Tibial nerve (tissue), 4 donors: ENCODE measurements at regions not wholly inside any gene's neighbourhood (a gene's known extent, or its start where the extent isn't known, plus 50 kb on each side); places are given as distances from the start of the nearest gene placed in this dataset.

Experiments
- DNase-seq, 2 donors: peaks; one replicate each; pipeline ENCODE4 v3.0.0-alpha.2; 2019; ENCODE audit warnings: low spot score in 2 of 2
- H3K27ac ChIP-seq, 4 donors: fragments of 200-600 bp; sonication (generic) in 3 of 4; one replicate each; pipeline ENCODE4 v1.5.1; 2017 to 2019; ENCODE audit warnings: mild to moderate bottlenecking in 1 of 4
- H3K27me3 ChIP-seq, 2 donors: fragments of 200-600 bp; sonication (generic) in 1 of 2; one replicate each; pipeline versions ENCODE4 v1.5.1 to v1.6.0; 2017 to 2019
- H3K36me3 ChIP-seq, 3 donors: fragments of 200-600 bp; sonication (generic); one replicate each; pipeline ENCODE4 v1.5.1; 2018 to 2019
- H3K4me1 ChIP-seq, 4 donors: fragments of 200-600 bp; sonication (generic) in 3 of 4; one replicate each; pipeline ENCODE4 v1.5.1; 2017 to 2019
- H3K4me3 ChIP-seq, 4 donors: fragments of 200-600 bp; sonication (generic) in 3 of 4; one replicate each; pipeline ENCODE4 v1.5.1; 2017 to 2019; ENCODE audit warnings: mild to moderate bottlenecking in 1 of 4, moderate library complexity in 1 of 4
- H3K9me3 ChIP-seq, 4 donors: fragments of 200-600 bp; sonication (generic) in 3 of 4; one replicate each; pipeline ENCODE4 v1.5.1; 2017 to 2019
- EP300 ChIP-seq, 2 donors: sonication (generic); formaldehyde crosslinking; IDR thresholded peaks; one replicate each; pipeline ENCODE4 v1.6.1; 2017; ENCODE audit warnings: antibody characterized with exemption in 2 of 2, mild to moderate bottlenecking in 1 of 2
- POLR2A ChIP-seq, 2 donors: fragments of 450-650 bp; IDR thresholded peaks; one replicate each; pipeline ENCODE4 v1.6.1; 2017; ENCODE audit warnings: antibody characterized with exemption in 2 of 2, mild to moderate bottlenecking in 2 of 2, moderate library complexity in 2 of 2
- WGBS, 2 donors: methylation state at CpG; one replicate each; pipeline ENCODE4 v1.1.5; 2018; 5-methylcytosine and 5-hydroxymethylcytosine counted together
- TF ChIP-seq, protein P1 (sequence below), 5 experiments: fragments of 200-600 bp in 3 of 5; fragments of 450-650 bp in 2 of 5; sonication (generic) in 3 of 5; IDR thresholded peaks; one replicate each; pipeline ENCODE4 v1.5.1; 2016 to 2019; ENCODE audit warnings: antibody characterized with exemption in 5 of 5, mild to moderate bottlenecking in 3 of 5, moderate library complexity in 2 of 5

GRCh38 chr2:173749315-173749714 lies 215.9 kb downstream of the SP3 start:
- H3K4me3 ChIP-seq, result no peak overlapping the region
- no peaks in the 10 kb centered on the region for H3K9me3 ChIP-seq
- TF ChIP-seq, protein P1, sequence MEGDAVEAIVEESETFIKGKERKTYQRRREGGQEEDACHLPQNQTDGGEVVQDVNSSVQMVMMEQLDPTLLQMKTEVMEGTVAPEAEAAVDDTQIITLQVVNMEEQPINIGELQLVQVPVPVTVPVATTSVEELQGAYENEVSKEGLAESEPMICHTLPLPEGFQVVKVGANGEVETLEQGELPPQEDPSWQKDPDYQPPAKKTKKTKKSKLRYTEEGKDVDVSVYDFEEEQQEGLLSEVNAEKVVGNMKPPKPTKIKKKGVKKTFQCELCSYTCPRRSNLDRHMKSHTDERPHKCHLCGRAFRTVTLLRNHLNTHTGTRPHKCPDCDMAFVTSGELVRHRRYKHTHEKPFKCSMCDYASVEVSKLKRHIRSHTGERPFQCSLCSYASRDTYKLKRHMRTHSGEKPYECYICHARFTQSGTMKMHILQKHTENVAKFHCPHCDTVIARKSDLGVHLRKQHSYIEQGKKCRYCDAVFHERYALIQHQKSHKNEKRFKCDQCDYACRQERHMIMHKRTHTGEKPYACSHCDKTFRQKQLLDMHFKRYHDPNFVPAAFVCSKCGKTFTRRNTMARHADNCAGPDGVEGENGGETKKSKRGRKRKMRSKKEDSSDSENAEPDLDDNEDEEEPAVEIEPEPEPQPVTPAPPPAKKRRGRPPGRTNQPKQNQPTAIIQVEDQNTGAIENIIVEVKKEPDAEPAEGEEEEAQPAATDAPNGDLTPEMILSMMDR (IDR thresholded peaks at IDR 0.05), result no peak
- no peak for TF ChIP-seq EP300 (IDR thresholded peaks at IDR 0.05)
- TF ChIP-seq POLR2A (IDR thresholded peaks at IDR 0.05), result no peak
- WGBS, 2 donors, result 41 to 45% methylated on average over 2 of the region's 2 CpGs
- peaks cover 0 to 10% (median 0%) of the 10 kb centered on the region in 4 donors for H3K4me1 ChIP-seq
- no peak overlapping the region for H3K27ac ChIP-seq
- peaks cover 0 to 5% of the 10 kb centered on the region in 2 donors for H3K27me3 ChIP-seq
- no peak for DNase-seq
- no peaks in the 10 kb centered on the region for H3K36me3 ChIP-seq

GRCh38 chr2:173750353-173750801 lies 214.8 kb downstream of the SP3 start:
- TF ChIP-seq, protein P1 (IDR thresholded peaks at IDR 0.05), result no peak
- TF ChIP-seq EP300 (IDR thresholded peaks at IDR 0.05) (no peak), POLR2A (IDR thresholded peaks at IDR 0.05) (no peak)
- Histone ChIP-seq H3K4me1 (peaks cover 0 to 10% (median 0%) of the 10 kb centered on the region in 4 donors), H3K27me3 (peaks cover 0 to 5% of the 10 kb centered on the region in 2 donors), H3K27ac (no peak overlapping the region), H3K36me3 (no peaks in the 10 kb centered on the region), H3K4me3 (no peak overlapping the region), H3K9me3 (no peaks in the 10 kb centered on the region)
- DNase-seq, result no peak
- 27 to 33% methylated on average over 7 of the region's 7 CpGs for WGBS, 2 donors

GRCh38 chr2:173750831-173751230 lies 214.3 kb downstream of the SP3 start:
- Histone ChIP-seq H3K9me3 (no peaks in the 10 kb centered on the region), H3K4me1 (peaks cover 0 to 10% (median 0%) of the 10 kb centered on the region in 4 donors), H3K27me3 (peaks cover 0 to 5% of the 10 kb centered on the region in 2 donors), H3K27ac (no peak overlapping the region), H3K4me3 (no peak overlapping the region), H3K36me3 (no peaks in the 10 kb centered on the region)
- no peak for DNase-seq
- TF ChIP-seq EP300 (IDR thresholded peaks at IDR 0.05), result no peak
- no peak for TF ChIP-seq POLR2A (IDR thresholded peaks at IDR 0.05)
- TF ChIP-seq, protein P1 (IDR thresholded peaks at IDR 0.05), result no peak
- WGBS, 2 donors, result 71 to 81% methylated on average over 4 of the region's 4 CpGs

DNA sequence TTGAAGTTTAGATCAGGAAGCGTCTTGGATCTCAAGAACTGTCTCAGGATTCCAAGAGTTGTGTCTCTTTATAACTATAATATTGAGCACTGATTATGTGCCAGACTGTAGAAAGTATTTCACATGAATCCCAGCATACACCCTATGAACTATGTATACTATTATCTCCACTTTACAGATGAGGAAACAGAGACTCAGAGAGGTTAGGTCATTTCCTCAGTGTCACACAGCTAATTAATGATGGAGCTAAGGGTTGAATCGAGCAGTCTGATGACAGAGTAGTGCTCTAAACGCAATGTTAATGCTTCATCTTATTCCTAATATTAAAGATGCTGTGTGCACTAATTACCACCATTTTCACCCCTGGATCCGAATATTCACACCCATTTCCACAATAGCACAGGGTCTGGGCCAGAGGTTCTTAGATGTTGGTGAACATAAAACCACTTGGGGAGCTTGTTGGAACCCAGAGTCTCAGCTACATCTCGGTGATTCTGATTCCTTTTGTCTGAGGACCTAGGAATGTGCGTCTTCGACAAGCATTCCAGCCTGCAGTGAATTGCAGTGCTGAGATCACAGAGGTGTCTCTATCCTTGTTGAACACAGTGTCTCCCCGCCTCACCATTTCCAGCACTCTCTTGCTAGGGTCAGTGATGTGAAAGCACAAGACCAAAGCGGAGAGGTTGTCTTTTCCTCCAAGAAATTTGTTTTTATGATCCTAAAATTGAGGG lies 213.8 kb downstream of the SP3 start:
- no peaks in the 10 kb centered on the region for H3K9me3 ChIP-seq
- no peak for DNase-seq
- no peak overlapping the region for H3K27ac ChIP-seq
- TF ChIP-seq, protein P1 (IDR thresholded peaks at IDR 0.05), result no peak
- TF ChIP-seq POLR2A (IDR thresholded peaks at IDR 0.05) (no peak), EP300 (IDR thresholded peaks at IDR 0.05) (no peak)
- 83 to 85% methylated on average over 9 of the region's 9 CpGs for WGBS, 2 donors
- no peak overlapping the region for H3K4me3 ChIP-seq
- peaks cover 0 to 5% of the 10 kb centered on the region in 2 donors for H3K27me3 ChIP-seq
- peaks cover 0 to 10% (median 0%) of the 10 kb centered on the region in 4 donors for H3K4me1 ChIP-seq
- no peaks in the 10 kb centered on the region for H3K36me3 ChIP-seq

- WGBS, 2 donors, result 34 to 39% methylated on average over 1 of the region's 1 CpG
Observed at GRCh38 chr2:173752152-173752551, 213.0 kb downstream of the SP3 start.

More at GRCh38 chr2:173752152-173752551, 213.0 kb downstream of the SP3 start:
- Histone ChIP-seq H3K4me1 (peaks cover 0 to 10% (median 0%) of the 10 kb centered on the region in 4 donors), H3K27ac (no peak overlapping the region), H3K4me3 (no peak overlapping the region), H3K36me3 (no peaks in the 10 kb centered on the region), H3K27me3 (peaks cover 0 to 5% of the 10 kb centered on the region in 2 donors), H3K9me3 (no peaks in the 10 kb centered on the region)
- DNase-seq, result no peak
- no peak for TF ChIP-seq POLR2A (IDR thresholded peaks at IDR 0.05)
